IMR-90 (cell line): ENCODE measurements at regions not wholly inside any gene's neighbourhood (a gene's known extent, or its start where the extent isn't known, plus 50 kb on each side); places are given as distances from the start of the nearest gene placed in this dataset.

ENCODE experiments used
- ATAC-seq: fragments of 200-7000 bp; cut with Tn5 transposase; 2 replicates; pipeline ENCODE4 v1.9.1; 2020; ENCODE audit warnings: low read depth, mild to moderate bottlenecking, moderate library complexity
- BruUV-seq: library from RNA; stranded (reverse); fragments of 400-500 nt; replicated peaks from 2 replicates; lab custom pipeline; 2021; lab: Mats Ljungman, UMichigan
- CTCF ChIA-PET: fragments of 300-600 bp; formaldehyde crosslinking; extraction: SDS; loops from one replicate; lab custom pipeline; 2021; ENCODE audit warnings: antibody characterized with exemption; lab: Yijun Ruan, JAX
- POLR2A ChIA-PET: fragments of 300-600 bp; sonication (Branson Sonifier 250); formaldehyde crosslinking; loops from one replicate; lab custom pipeline; 2022; ENCODE audit warnings: antibody characterized with exemption; ENCODE audit not compliant: unreplicated experiment; lab: Charles Lee
- DNase-seq: peaks from one replicate; pipeline ENCODE4 v3.0.0; 2013
- H2AFZ ChIP-seq: replicated peaks from 2 replicates; pipeline ENCODE3; 2013; ENCODE audit warnings: low read length, mild to moderate bottlenecking; ENCODE audit not compliant: poor library complexity
- H2AK5ac ChIP-seq: 2 replicates; pipeline ENCODE4 v1.6.1; 2013; ENCODE audit warnings: low read depth, low read length, inconsistent platforms
- H2AK9ac ChIP-seq: replicated peaks from 2 replicates; pipeline ENCODE3; 2013; ENCODE audit warnings: mild to moderate bottlenecking, low read depth, low read length, moderate library complexity; ENCODE audit not compliant: poor library complexity
- H2BK120ac ChIP-seq: 2 replicates; pipeline ENCODE4 v1.6.1; 2013; ENCODE audit warnings: low read depth, low read length, inconsistent platforms
- H2BK15ac ChIP-seq: 3 replicates; pipeline ENCODE4 v1.6.1; 2013; ENCODE audit warnings: low read depth, low read length, inconsistent platforms
- H2BK20ac ChIP-seq: 2 replicates; pipeline ENCODE4 v1.6.1; 2013; ENCODE audit warnings: low read depth, mild to moderate bottlenecking, inconsistent platforms, low read length, moderate library complexity
- H2BK5ac ChIP-seq: 2 replicates; pipeline ENCODE4 v1.6.1; 2013; ENCODE audit warnings: mild to moderate bottlenecking, low read depth, low read length, inconsistent platforms; ENCODE audit not compliant: poor library complexity, severe bottlenecking
- H3K14ac ChIP-seq: replicated peaks from 2 replicates; pipeline ENCODE4 v1.6.1; 2013; ENCODE audit warnings: low read depth, low read length, inconsistent platforms
- H3K18ac ChIP-seq: 2 replicates; pipeline ENCODE4 v1.6.1; 2013; ENCODE audit warnings: low read depth, low read length, control low read depth
- H3K23ac ChIP-seq: 2 replicates; pipeline ENCODE4 v1.6.1; 2013; ENCODE audit warnings: low read depth, low read length, inconsistent platforms
- H3K27ac ChIP-seq: 2 replicates; pipeline ENCODE4 v1.5.1; 2013; ENCODE audit warnings: mild to moderate bottlenecking, control low read depth, low read length; ENCODE audit not compliant: insufficient read depth
- H3K27me3 ChIP-seq: 2 replicates; pipeline ENCODE4 v1.6.1; 2013; ENCODE audit warnings: low read length; ENCODE audit not compliant: control insufficient read depth, insufficient read depth
- H3K36me3 ChIP-seq: 2 replicates; pipeline ENCODE4 v1.6.1; 2013; ENCODE audit warnings: low read length, mixed read lengths; ENCODE audit not compliant: control insufficient read depth, insufficient read depth
- H3K4ac ChIP-seq: 2 replicates; pipeline ENCODE4 v1.6.1; 2013; ENCODE audit warnings: low read depth, low read length, inconsistent platforms
- H3K4me1 ChIP-seq: 2 replicates; pipeline ENCODE4 v1.6.1; 2013; ENCODE audit warnings: low read length, mixed read lengths; ENCODE audit not compliant: control insufficient read depth, insufficient read depth
- H3K4me2 ChIP-seq: 2 replicates; pipeline ENCODE4 v1.6.1; 2013; ENCODE audit warnings: low read depth, mild to moderate bottlenecking, control low read depth, low read length, moderate library complexity
- H3K4me3 ChIP-seq: 2 replicates; pipeline ENCODE4 v1.5.1; 2013; ENCODE audit warnings: low read depth, mild to moderate bottlenecking, control low read depth, low read length, moderate library complexity; ENCODE audit not compliant: insufficient read depth
- H3K56ac ChIP-seq: 2 replicates; pipeline ENCODE4 v1.6.1; 2013; ENCODE audit warnings: low read length, inconsistent platforms; ENCODE audit not compliant: insufficient read depth; ENCODE audit errors: extremely low read depth
- H3K79me1 ChIP-seq, 2 experiments: 2 replicates each; pipeline ENCODE4 v1.6.1; 2013; ENCODE audit warnings: low read length in 2 of 2, inconsistent platforms in 1 of 2, low read depth in 1 of 2
- H3K9ac ChIP-seq: 2 replicates; pipeline ENCODE4 v1.6.1; 2013; ENCODE audit warnings: low read depth, low read length, control low read depth
- H3K9me1 ChIP-seq: 2 replicates; pipeline ENCODE4 v1.6.1; 2013; ENCODE audit warnings: low read length, inconsistent platforms; ENCODE audit not compliant: insufficient read depth
- H3K9me3 ChIP-seq: 2 replicates; pipeline ENCODE4 v1.6.1; 2013; ENCODE audit warnings: low read length; ENCODE audit not compliant: control insufficient read depth, insufficient read depth
- H4K20me1 ChIP-seq: 2 replicates; pipeline ENCODE4 v1.6.1; 2013; ENCODE audit warnings: low read length, inconsistent platforms; ENCODE audit not compliant: insufficient read depth
- H4K5ac ChIP-seq: 2 replicates; pipeline ENCODE4 v1.6.1; 2013; ENCODE audit warnings: mild to moderate bottlenecking, low read depth, low read length, control low read depth
- H4K8ac ChIP-seq, 2 experiments: 2 replicates each; pipeline ENCODE4 v1.6.1; 2013; ENCODE audit warnings: low read depth in 2 of 2, low read length in 2 of 2, control low read depth in 1 of 2, inconsistent platforms in 1 of 2
- H4K91ac ChIP-seq: 2 replicates; pipeline ENCODE4 v1.6.1; 2013; ENCODE audit warnings: low read depth, low read length, inconsistent platforms; ENCODE audit not compliant: insufficient read depth
- BHLHE40 ChIP-seq: fragments of 150-350 bp; IDR thresholded peaks from 2 replicates; pipeline ENCODE4 v1.6.1; 2016; ENCODE audit warnings: mild to moderate bottlenecking, low read depth, low read length
- CEBPB ChIP-seq: IDR thresholded peaks from 2 replicates; pipeline ENCODE4 v1.6.1; 2012; ENCODE audit warnings: low read depth, low read length, improper control_type of control experiment
- CHD1 ChIP-seq: IDR thresholded peaks from 2 replicates; pipeline ENCODE4 v1.6.1; 2012; ENCODE audit warnings: low read depth, low read length, improper control_type of control experiment
- FOS ChIP-seq: fragments of 150-350 bp; IDR thresholded peaks from 2 replicates; pipeline ENCODE4 v1.6.1; 2016; ENCODE audit warnings: low read depth, low read length
- MAZ ChIP-seq: IDR thresholded peaks from 2 replicates; pipeline ENCODE4 v1.6.1; 2012; ENCODE audit warnings: low read depth, mild to moderate bottlenecking, low read length, improper control_type of control experiment, moderate library complexity, borderline replicate concordance
- MXI1 ChIP-seq: IDR thresholded peaks from 2 replicates; pipeline ENCODE4 v1.6.1; 2012; ENCODE audit warnings: low read depth, mild to moderate bottlenecking, low read length, moderate library complexity, borderline replicate concordance
- NFE2L2 ChIP-seq: fragments of 150-350 bp; IDR thresholded peaks from 2 replicates; pipeline ENCODE4 v1.6.1; 2016; ENCODE audit warnings: low read depth, mild to moderate bottlenecking, low read length
- POLR2A ChIP-seq: IDR thresholded peaks from 2 replicates; pipeline ENCODE4 v1.6.1; 2012; ENCODE audit warnings: mild to moderate bottlenecking, low read depth, low read length
- RAD21 ChIP-seq: IDR thresholded peaks from 2 replicates; pipeline ENCODE4 v1.6.1; 2012; ENCODE audit warnings: low read length, improper control_type of control experiment
- SMC3 ChIP-seq: fragments of 150-350 bp; IDR thresholded peaks from 2 replicates; pipeline ENCODE4 v1.6.1; 2016; ENCODE audit warnings: low read depth, mild to moderate bottlenecking, antibody characterized with exemption, low read length, moderate library complexity
- WGBS, 2 experiments: methylation state at CpG; one replicate each; pipeline versions ENCODE4 v1.1.5 to v1.1.7; 2013; ENCODE audit warnings: missing lambda C conversion rate in 2 of 2; ENCODE audit not compliant: insufficient read length in 1 of 2; ENCODE audit errors: extremely low coverage in 2 of 2; 5-methylcytosine and 5-hydroxymethylcytosine counted together
- dilution Hi-C: fragments of 300-500 bp; cut with HindIII; formaldehyde crosslinking; loops from one replicate; pipeline ENCODE4 v1.14.3; 2018; ENCODE audit warnings: low sequenced_read_pairs; ENCODE audit not compliant: unreplicated experiment
- in situ Hi-C: fragments of 300-500 bp; cut with MboI; formaldehyde crosslinking; loops from 3 replicates; pipeline ENCODE4 v1.14.3; 2019; ENCODE audit warnings: low sequenced_read_pairs, inconsistent platforms, mixed read lengths
- intact Hi-C: fragments of 100-400 bp; cut with micrococcal nuclease; formaldehyde crosslinking; loops from 2 replicates; pipeline ENCODE4 v1.10.0; 2022
- TF ChIP-seq, protein P1 (sequence below): fragments of 150-350 bp; IDR thresholded peaks from 2 replicates; pipeline ENCODE4 v1.6.1; 2016; ENCODE audit warnings: low read depth, mild to moderate bottlenecking, low read length, moderate library complexity, borderline replicate concordance

DNA sequence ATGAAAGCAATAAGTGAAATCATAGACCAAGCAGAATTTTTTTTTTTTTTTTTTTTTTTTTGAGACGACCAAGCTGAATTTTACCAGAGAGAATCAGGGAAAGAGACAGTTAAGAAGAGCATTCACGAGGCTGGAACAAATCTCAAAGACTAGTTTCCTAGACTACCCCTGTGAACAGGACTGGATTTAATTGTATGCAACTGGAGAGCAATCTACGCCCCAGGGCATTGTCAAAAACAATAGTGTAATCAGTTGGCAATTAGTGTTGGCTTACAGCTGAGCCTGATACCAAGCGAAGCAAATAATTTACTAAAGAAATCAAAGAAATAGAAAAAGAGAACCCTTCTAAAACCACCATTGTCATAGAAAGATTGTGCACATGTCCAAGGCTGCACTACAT lies 232.9 kb upstream of the CPNE8 start:
- in situ Hi-C loops = no loop called here
- Histone ChIP-seq H3K27ac (no peak overlapping the region), H3K4me1 (no peaks in the 10 kb centered on the region), H2AFZ (no peak overlapping the region), H4K8ac (no peak overlapping the region), H3K18ac (no peak overlapping the region), H3K14ac (no peak overlapping the region), H3K4me2 (no peak overlapping the region), H3K9ac (no peak overlapping the region), H3K23ac (no peak overlapping the region), H3K9me3 (peaks cover 2% of the 10 kb centered on the region), H3K79me1 (no peaks in the 10 kb centered on the region), H3K9me1 (no peaks in the 10 kb centered on the region), H3K4me3 (no peak overlapping the region), H2BK5ac (no peak overlapping the region), H3K4ac (no peak overlapping the region), H2BK120ac (no peak overlapping the region), H2BK15ac (no peak overlapping the region), H4K91ac (no peak overlapping the region), H4K20me1 (no peaks in the 10 kb centered on the region), H3K56ac (no peak overlapping the region), H2AK9ac (no peak overlapping the region), H2BK20ac (no peak overlapping the region), H3K27me3 (no peaks in the 10 kb centered on the region), H3K36me3 (no peaks in the 10 kb centered on the region), H2AK5ac (no peak overlapping the region), H4K5ac (no peak overlapping the region)
- no TSS peak for BruUV-seq
- DNase-seq (no peak), ATAC-seq (no peak)
- dilution Hi-C loops = no loop called here
- CTCF ChIA-PET = no interaction called here
- POLR2A ChIA-PET = no interaction called here
- no CpG with 5 or more reads among the region's 4 CpGs for WGBS, 2 experiments
- no peak for TF ChIP-seq NFE2L2
- no peak for TF ChIP-seq CHD1
- no peak for TF ChIP-seq POLR2A
- no peak for TF ChIP-seq SMC3
- no peak for TF ChIP-seq RAD21
- no peak for TF ChIP-seq CEBPB
- TF ChIP-seq MXI1 = no peak
- no peak for TF ChIP-seq BHLHE40
- no peak for TF ChIP-seq FOS
- TF ChIP-seq MAZ = no peak
- TF ChIP-seq, protein P1, sequence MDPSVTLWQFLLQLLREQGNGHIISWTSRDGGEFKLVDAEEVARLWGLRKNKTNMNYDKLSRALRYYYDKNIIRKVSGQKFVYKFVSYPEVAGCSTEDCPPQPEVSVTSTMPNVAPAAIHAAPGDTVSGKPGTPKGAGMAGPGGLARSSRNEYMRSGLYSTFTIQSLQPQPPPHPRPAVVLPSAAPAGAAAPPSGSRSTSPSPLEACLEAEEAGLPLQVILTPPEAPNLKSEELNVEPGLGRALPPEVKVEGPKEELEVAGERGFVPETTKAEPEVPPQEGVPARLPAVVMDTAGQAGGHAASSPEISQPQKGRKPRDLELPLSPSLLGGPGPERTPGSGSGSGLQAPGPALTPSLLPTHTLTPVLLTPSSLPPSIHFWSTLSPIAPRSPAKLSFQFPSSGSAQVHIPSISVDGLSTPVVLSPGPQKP = no peak
- intact Hi-C loops = no loop called here
